Ishikawa (cell line): ENCODE measurements at regions not wholly inside any gene's neighbourhood (a gene's known extent, or its start where the extent isn't known, plus 50 kb on each side); places are given as distances from the start of the nearest gene placed in this dataset.

Experiments used
- CEBPB ChIP-seq: IDR thresholded peaks from 2 replicates; pipeline ENCODE4 v1.6.1; 2012
- CREB1 ChIP-seq: IDR thresholded peaks from 2 replicates; pipeline ENCODE4 v1.6.1; 2012; ENCODE audit warnings: low read depth
- EGR1 ChIP-seq: IDR thresholded peaks from 2 replicates; pipeline ENCODE4 v1.6.1; 2012
- EP300 ChIP-seq: IDR thresholded peaks from 2 replicates; pipeline ENCODE4 v1.6.1; 2012; ENCODE audit warnings: borderline replicate concordance
- FOXM1 ChIP-seq: IDR thresholded peaks from 2 replicates; pipeline ENCODE4 v1.6.1; 2012; ENCODE audit warnings: low read depth, borderline replicate concordance
- MAX ChIP-seq: IDR thresholded peaks from 2 replicates; pipeline ENCODE4 v1.6.1; 2012
- NFIC ChIP-seq: IDR thresholded peaks from 2 replicates; pipeline ENCODE4 v1.6.1; 2012
- RAD21 ChIP-seq: IDR thresholded peaks from 2 replicates; pipeline ENCODE4 v1.6.1; 2012; ENCODE audit warnings: low read depth
- REST ChIP-seq: IDR thresholded peaks from 2 replicates; pipeline ENCODE4 v1.6.1; 2012; ENCODE audit warnings: low read depth, mild to moderate bottlenecking
- TAF1 ChIP-seq: IDR thresholded peaks from 2 replicates; pipeline ENCODE4 v1.6.1; 2012; ENCODE audit warnings: low read depth, mild to moderate bottlenecking
- TCF12 ChIP-seq: IDR thresholded peaks from 2 replicates; pipeline ENCODE4 v1.6.1; 2012; ENCODE audit warnings: low read depth
- TEAD4 ChIP-seq: IDR thresholded peaks from 2 replicates; pipeline ENCODE4 v1.6.1; 2012
- USF1 ChIP-seq: IDR thresholded peaks from 2 replicates; pipeline ENCODE4 v1.6.1; 2012
- YY1 ChIP-seq: IDR thresholded peaks from 2 replicates; pipeline ENCODE4 v1.6.1; 2012; ENCODE audit warnings: low read depth
- ZBTB7A ChIP-seq: IDR thresholded peaks from 2 replicates; pipeline ENCODE4 v1.6.1; 2012; ENCODE audit warnings: low read depth

- no peak for TF ChIP-seq NFIC
- TF ChIP-seq EP300, result no peak
- TF ChIP-seq TEAD4, result no peak
- TF ChIP-seq YY1, result no peak
- TF ChIP-seq FOXM1, result no peak
- no peak for TF ChIP-seq TAF1
Measured at GRCh38 chr18:75350512-75350839, 77.0 kb downstream of the SMIM21 start.

GRCh38 chr18:75349668-75350511 is 77.6 kb downstream of the SMIM21 start:
- no peak for TF ChIP-seq TCF12
- no peak for TF ChIP-seq YY1
- no peak for TF ChIP-seq RAD21
- TF ChIP-seq MAX, result no peak
- no peak for TF ChIP-seq USF1
- no peak for TF ChIP-seq TEAD4

- TF ChIP-seq TAF1 (no peak), EP300 (no peak), REST (no peak), TCF12 (no peak), CREB1 (no peak), TEAD4 (no peak), RAD21 (no peak), NFIC (no peak), USF1 (no peak), MAX (no peak), CEBPB (no peak)
Measured at GRCh38 chr18:75346671-75347070, 80.8 kb downstream of the SMIM21 start.

GRCh38 chr18:75344615-75345014 is 82.9 kb downstream of the SMIM21 start:
- no peak for TF ChIP-seq EP300

- TF ChIP-seq EGR1 (no peak), TAF1 (no peak), EP300 (no peak), CREB1 (no peak), USF1 (no peak), CEBPB (no peak), ZBTB7A (no peak), TCF12 (no peak), FOXM1 (no peak), TEAD4 (no peak), NFIC (no peak), MAX (no peak), RAD21 (no peak), REST (no peak), YY1 (no peak)
Measured at GRCh38 chr18:75344161-75344560, 83.3 kb downstream of the SMIM21 start.

GRCh38 chr18:75343389-75343788 is 84.1 kb downstream of the SMIM21 start:
- TF ChIP-seq EGR1 (no peak), EP300 (no peak), NFIC (no peak), CREB1 (no peak), RAD21 (no peak), CEBPB (no peak), TEAD4 (no peak)
